ENCODE measurements at regions not wholly inside any gene's neighbourhood (a gene's known extent, or its start where the extent isn't known, plus 50 kb on each side); places are given as distances from the start of the nearest gene placed in this dataset.

DNA sequence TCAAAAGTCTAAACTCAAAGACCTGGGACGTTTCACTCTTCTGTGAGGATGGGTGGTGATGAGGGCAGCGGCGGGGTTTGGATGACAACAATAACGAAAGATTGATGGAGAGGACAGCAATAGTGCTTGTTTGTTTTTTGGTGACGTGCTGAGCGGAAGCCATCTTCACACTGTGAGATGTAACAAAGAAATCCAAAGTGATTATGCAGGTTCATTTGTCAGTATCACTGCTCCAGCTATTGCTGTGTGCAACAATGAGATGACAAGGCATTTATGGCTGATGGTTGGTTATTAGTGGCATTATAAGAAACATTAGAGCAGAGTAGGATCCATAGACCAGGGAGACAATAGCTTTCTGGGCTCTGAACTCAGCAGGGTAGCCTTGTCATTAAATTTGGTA lies 306.7 kb downstream of the RNF144B start:
- TF ChIP-seq CTCF (IDR thresholded peaks at IDR 0.05; ENCODE audit: low read depth, low read length, poor library complexity, severe bottlenecking), result no peak
- TF ChIP-seq EZH2phosphoT487 (IDR thresholded peaks at IDR 0.05; ENCODE audit: borderline replicate concordance, low read length), result no peak
- H3K36me3 ChIP-seq (ENCODE audit: control insufficient read depth, low read length), result no peaks in the 10 kb centered on the region
- no peak overlapping the region for H3K4me2 ChIP-seq (ENCODE audit: low read length)
- H3K27me3 ChIP-seq (ENCODE audit: control insufficient read depth, low read length), result no peaks in the 10 kb centered on the region
- no peaks in the 10 kb centered on the region for H3F3A ChIP-seq (ENCODE audit: control insufficient read depth, insufficient read depth)
- no peaks in the 10 kb centered on the region for H3K79me2 ChIP-seq (ENCODE audit: control insufficient read depth, low read length)
- no peaks in the 10 kb centered on the region for H3K4me1 ChIP-seq (ENCODE audit: control insufficient read depth, low read length)
- H3K27ac ChIP-seq (ENCODE audit: low read depth, low read length), result no peak overlapping the region
- no peaks in the 10 kb centered on the region for H3K9me2 ChIP-seq (replicated peaks; ENCODE audit: control insufficient read depth, low read length)
- H3K9me3 ChIP-seq (ENCODE audit: control insufficient read depth, insufficient read depth, low read length), result no peaks in the 10 kb centered on the region
- H3K4me3 ChIP-seq (ENCODE audit: low read length), result no peak overlapping the region
- H4K20me1 ChIP-seq (ENCODE audit: control insufficient read depth, insufficient read depth, low read depth, low read length), result no peaks in the 10 kb centered on the region

- no peak overlapping the region for H3K27ac ChIP-seq (ENCODE audit: low read depth, low read length)
- no peaks in the 10 kb centered on the region for H3K79me2 ChIP-seq (ENCODE audit: control insufficient read depth, low read length)
- H3K27me3 ChIP-seq (ENCODE audit: control insufficient read depth, low read length), result no peaks in the 10 kb centered on the region
- TF ChIP-seq EZH2phosphoT487 (IDR thresholded peaks at IDR 0.05; ENCODE audit: borderline replicate concordance, low read length) (no peak), CTCF (IDR thresholded peaks at IDR 0.05; ENCODE audit: low read depth, low read length, poor library complexity, severe bottlenecking) (no peak)
- no peak overlapping the region for H3K4me3 ChIP-seq (ENCODE audit: low read length)
- H3K9me2 ChIP-seq (replicated peaks; ENCODE audit: control insufficient read depth, low read length), result no peaks in the 10 kb centered on the region
- no peak overlapping the region for H3K4me2 ChIP-seq (ENCODE audit: low read length)
- H3F3A ChIP-seq (ENCODE audit: control insufficient read depth, insufficient read depth), result no peaks in the 10 kb centered on the region
- H4K20me1 ChIP-seq (ENCODE audit: control insufficient read depth, insufficient read depth, low read depth, low read length), result no peaks in the 10 kb centered on the region
- no peaks in the 10 kb centered on the region for H3K36me3 ChIP-seq (ENCODE audit: control insufficient read depth, low read length)
- H3K9me3 ChIP-seq (ENCODE audit: control insufficient read depth, insufficient read depth, low read length), result no peaks in the 10 kb centered on the region
- no peaks in the 10 kb centered on the region for H3K4me1 ChIP-seq (ENCODE audit: control insufficient read depth, low read length)
These were observed 316.4 kb downstream of the RNF144B start for GRCh38 chr6:18703546-18703945.

DNA sequence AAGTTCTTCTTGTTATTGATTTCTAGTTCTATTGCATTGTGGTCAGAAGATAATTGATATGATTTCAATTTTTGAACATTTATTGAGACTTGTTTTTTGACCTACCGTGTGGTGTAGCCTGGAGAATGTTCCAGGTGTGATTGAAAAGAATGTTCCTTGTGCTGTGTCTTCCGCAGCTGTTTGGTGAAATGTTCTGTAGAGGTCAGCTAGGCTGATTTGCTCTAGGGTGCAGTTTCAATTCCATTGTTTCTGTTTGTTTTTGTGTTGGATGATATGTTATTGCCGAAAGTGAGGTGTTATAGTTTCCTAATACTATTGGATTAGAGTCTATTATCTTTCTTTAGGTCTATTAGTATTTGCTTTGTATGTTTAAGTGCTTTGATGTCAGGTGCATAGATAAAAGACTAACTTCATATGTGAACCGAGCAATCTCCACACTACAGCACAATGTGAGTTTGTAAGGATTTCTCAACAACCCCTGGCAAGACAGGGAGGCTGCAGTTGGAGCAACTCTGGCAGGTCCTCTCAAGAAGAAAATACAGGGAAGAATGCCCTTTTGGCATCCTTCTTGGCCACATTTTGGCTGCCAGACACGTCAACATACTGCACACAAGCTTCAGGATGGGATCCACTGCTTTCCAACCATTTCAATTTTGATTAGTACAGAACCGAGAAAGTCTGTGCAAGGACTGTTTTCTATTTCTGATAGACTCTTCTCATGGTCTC lies 320.7 kb downstream of the RNF144B start:
- H3K27me3 ChIP-seq (ENCODE audit: control insufficient read depth, low read length), result no peaks in the 10 kb centered on the region
- H3K27ac ChIP-seq (ENCODE audit: low read depth, low read length), result no peak overlapping the region
- no peaks in the 10 kb centered on the region for H3K9me2 ChIP-seq (replicated peaks; ENCODE audit: control insufficient read depth, low read length)
- H3K79me2 ChIP-seq (ENCODE audit: control insufficient read depth, low read length), result no peaks in the 10 kb centered on the region
- no peaks in the 10 kb centered on the region for H3K4me1 ChIP-seq (ENCODE audit: control insufficient read depth, low read length)
- H4K20me1 ChIP-seq (ENCODE audit: control insufficient read depth, insufficient read depth, low read depth, low read length), result no peaks in the 10 kb centered on the region
- no peaks in the 10 kb centered on the region for H3K36me3 ChIP-seq (ENCODE audit: control insufficient read depth, low read length)
- TF ChIP-seq EZH2phosphoT487 (IDR thresholded peaks at IDR 0.05; ENCODE audit: borderline replicate concordance, low read length) (no peak), CTCF (IDR thresholded peaks at IDR 0.05; ENCODE audit: low read depth, low read length, poor library complexity, severe bottlenecking) (no peak)
- H3K4me3 ChIP-seq (ENCODE audit: low read length), result no peak overlapping the region
- no peaks in the 10 kb centered on the region for H3K9me3 ChIP-seq (ENCODE audit: control insufficient read depth, insufficient read depth, low read length)
- no peaks in the 10 kb centered on the region for H3F3A ChIP-seq (ENCODE audit: control insufficient read depth, insufficient read depth)
- H3K4me2 ChIP-seq (ENCODE audit: low read length), result no peak overlapping the region
